Epidermal melanocyte (primary cell): ENCODE measurements at regions not wholly inside any gene's neighbourhood (a gene's known extent, or its start where the extent isn't known, plus 50 kb on each side); places are given as distances from the start of the nearest gene placed in this dataset.

Source experiments
- DNase-seq: peaks from one replicate; pipeline ENCODE4 v3.0.0; 2011; ENCODE audit warnings: low spot score; ENCODE audit not compliant: insufficient read length

DNA sequence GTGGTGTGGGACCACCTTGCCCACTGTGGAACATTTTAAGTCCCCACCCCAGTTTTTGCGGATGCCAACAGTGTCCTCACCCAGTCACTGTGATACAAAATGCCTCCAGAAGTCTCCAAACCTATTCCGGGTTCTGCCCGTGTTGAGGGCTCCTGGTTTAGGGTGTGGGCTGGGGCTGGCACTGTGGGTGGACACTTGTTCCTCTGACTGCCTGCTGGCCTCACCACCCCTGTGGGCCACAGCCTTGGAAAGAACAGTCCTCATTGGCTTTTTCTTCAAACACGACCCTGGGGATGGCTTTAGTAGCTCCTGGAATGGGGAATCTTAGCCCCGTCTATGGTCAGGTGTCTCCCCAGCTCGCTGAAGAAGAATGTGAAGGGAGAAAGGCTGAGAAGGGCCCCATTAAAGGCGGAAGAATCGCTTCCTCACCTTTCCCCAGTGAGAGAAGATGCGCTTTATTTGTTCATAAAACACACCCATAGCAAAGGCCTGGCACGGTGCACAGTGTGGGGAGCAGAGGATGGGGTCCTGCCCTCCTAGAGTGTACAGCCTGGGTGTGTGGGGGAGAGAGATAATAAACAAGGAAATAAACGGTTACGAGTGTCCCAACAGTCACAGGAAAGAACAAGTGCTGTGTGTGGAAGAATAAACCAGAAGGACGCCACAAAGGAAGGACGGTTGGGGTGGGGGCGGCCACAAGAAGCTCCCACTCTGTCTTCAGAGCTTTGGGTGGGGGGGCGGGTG is 56.3 kb upstream of the SLC22A11 start:
- DNase-seq = no peak

DNA sequence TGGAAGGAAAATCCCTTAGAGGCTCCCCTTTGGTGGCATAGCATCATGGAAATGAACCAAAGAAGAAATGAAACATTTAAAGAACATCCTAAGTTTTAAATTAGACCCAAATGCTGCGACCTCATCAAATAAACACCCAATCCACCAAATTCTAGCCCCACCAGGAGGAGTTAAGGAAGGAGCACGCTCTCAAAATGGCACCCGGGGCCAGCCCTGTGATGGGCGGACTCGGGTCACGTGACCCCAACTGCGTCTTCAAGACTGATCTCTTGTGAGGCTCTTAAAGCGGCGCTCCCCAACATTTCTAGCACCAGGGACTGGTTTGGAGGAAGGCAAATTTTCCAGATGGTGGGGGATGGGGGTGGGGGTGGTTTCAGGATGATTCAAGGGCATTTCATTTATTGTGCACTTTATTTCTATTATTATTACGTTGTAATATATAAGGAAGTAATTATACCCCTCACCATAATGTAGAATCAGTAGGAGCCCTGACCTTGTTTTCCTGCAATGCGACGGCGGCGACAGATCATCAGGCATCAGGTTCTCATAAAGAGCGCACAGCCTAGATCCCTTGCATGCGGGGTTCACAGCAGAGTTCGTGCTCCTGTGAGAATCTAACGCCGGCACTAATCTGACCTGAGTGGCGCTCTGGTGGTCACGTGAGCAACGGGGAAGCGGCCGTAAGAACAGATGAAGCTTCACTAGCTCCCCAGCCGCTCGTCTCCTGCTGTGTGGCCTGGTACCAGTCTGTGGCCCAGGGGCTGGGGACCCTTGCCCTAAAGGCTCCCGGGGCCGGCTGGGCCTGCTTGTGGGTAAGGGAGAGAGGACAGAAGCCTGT is 55.3 kb upstream of the SLC22A11 start:
- no peak for DNase-seq

DNA sequence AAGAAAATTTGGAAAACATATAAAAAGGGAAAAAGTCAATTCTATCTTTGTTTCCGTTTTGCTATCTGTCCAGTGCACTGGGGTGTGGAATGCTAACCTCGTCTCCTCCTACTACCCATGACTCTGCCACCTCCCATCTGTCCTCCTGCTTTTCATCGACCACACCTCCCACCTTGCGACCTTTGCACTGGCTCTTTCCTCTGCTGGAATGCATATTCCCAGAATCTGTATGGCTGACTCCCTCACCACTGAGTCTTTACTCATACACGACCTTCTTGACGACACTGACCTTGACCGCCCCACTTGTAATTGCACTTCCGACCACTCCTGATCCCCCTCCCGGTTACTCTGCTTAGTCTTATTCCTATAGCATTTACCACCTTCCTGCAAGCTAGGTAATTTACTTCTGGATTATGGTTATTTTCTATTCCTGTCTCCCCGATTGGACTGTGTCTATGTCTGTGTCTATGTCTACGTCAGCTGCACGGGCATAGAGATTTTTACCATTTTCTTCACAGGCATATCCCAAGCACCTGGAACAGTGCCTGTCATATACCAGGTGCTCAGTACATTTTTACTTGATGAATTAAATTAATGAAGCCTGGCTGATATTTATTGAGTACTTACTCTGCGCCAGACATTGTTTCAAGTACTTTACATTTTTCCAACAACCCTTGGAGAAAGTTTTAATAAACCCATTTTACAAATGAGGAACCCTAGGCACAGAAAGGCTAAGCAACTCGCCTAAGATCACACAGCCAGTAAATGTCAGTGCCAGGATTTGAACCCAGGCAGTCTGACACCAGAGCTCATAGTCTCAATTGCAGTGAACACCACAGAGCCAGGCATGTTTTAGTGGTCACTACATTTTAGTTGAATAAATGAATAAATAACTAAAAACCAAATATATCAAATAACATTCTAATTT is 54.0 kb upstream of the SLC22A11 start:
- no peak for DNase-seq

DNA sequence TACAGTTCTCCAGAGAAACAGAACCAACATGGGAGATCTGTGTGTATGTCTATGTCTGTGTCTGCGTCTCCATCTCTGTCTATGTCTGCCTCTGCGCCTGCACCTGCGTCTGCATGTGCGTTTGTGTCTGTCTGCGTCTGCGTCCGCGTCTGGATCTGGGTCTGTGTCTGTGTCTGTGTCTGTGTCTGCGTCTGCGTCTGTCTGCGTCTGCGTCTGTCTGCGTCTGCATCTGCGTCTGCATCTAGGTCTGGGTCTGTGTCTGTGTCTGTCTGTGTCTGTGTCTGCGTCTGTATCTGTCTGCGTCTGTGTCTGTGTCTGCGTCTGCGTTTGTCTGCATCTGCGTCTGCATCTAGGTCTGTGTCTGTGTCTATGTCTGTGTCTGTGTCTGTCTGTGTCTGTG is 53.1 kb upstream of the SLC22A11 start:
- DNase-seq = no peak

DNA sequence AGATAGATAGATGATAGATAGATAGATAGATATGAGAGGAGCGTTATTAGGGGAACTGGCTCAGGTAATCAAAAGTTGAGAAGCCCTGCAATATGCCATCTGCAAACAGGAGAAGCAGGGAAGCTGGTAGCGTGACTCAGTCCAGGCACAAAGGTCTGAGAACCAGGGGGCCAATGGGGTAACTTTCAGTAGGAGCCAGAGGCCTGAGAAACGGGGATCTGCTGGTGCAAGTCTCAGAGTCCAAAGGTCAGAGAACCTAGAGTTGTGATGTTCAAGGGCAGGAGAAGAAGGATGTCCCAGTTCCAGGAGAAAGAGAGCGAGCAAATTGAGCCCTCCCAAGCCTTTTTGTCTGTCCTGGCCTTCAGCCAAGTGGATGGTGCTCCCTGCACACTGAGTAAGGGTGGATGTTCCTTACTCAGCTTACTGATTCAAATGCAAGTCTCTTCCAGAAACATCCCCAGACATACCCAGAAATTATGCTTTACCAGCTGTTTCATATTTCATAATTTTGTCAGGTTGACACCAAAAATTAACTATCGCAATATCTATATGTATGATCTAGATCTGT is 52.5 kb upstream of the SLC22A11 start:
- DNase-seq = no peak

DNA sequence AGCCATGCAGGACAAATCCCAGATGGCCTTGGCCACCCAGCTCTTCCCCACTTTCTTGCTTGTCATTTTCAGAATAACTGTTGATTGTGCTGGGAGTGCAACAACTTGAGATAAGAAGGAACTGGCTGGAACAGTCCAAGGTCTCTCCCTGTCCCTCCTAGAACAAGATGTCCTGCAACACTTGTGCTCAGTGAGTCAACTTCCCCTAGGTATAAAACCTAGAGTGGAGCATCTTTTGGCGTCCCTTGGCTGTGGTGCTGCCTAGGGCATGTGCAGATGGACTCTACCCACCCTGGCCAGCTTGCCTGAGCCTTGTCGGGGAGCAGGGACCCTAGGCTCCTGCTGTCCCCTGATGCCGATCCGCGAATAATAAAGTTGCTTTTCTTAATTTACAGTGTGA is 50.7 kb upstream of the SLC22A11 start:
- no peak for DNase-seq
